Uterus (tissue), 2 donors: ENCODE measurements at regions not wholly inside any gene's neighbourhood (a gene's known extent, or its start where the extent isn't known, plus 50 kb on each side); places are given as distances from the start of the nearest gene placed in this dataset.

Experiments
- POLR2A ChIP-seq, 2 donors: fragments of 450-650 bp; IDR thresholded peaks; one replicate each; pipeline ENCODE4 v1.6.1; 2016; ENCODE audit warnings: antibody characterized with exemption in 2 of 2, mild to moderate bottlenecking in 1 of 2, moderate library complexity in 1 of 2
- TF ChIP-seq, protein P1 (sequence below), 4 experiments: fragments of 200-600 bp in 2 of 4; fragments of 450-650 bp in 2 of 4; sonication (generic) in 2 of 4; IDR thresholded peaks; one replicate each; pipeline ENCODE4 v1.5.1; 2016 to 2019; ENCODE audit warnings: antibody characterized with exemption in 4 of 4, mild to moderate bottlenecking in 2 of 4, moderate library complexity in 1 of 4

DNA sequence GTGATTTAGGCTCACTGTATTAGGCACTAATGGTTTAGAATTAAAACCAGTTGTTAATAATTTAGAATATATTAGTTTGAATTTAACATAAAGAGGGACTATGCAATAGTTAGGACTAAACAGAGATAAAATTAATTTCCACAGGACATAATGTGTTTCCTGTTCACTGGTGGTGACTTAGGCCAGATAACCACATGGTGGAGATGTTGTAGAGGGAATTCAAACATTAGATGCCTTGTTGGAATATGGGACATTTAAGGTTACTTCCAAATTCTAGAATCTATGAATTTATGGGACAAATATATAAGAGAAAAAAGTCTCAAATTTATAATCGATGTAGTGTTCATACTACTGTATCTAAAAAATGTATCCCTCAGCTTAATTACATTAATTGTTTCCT, 615.5 kb upstream of the KLHL1 start:
- TF ChIP-seq, protein P1, sequence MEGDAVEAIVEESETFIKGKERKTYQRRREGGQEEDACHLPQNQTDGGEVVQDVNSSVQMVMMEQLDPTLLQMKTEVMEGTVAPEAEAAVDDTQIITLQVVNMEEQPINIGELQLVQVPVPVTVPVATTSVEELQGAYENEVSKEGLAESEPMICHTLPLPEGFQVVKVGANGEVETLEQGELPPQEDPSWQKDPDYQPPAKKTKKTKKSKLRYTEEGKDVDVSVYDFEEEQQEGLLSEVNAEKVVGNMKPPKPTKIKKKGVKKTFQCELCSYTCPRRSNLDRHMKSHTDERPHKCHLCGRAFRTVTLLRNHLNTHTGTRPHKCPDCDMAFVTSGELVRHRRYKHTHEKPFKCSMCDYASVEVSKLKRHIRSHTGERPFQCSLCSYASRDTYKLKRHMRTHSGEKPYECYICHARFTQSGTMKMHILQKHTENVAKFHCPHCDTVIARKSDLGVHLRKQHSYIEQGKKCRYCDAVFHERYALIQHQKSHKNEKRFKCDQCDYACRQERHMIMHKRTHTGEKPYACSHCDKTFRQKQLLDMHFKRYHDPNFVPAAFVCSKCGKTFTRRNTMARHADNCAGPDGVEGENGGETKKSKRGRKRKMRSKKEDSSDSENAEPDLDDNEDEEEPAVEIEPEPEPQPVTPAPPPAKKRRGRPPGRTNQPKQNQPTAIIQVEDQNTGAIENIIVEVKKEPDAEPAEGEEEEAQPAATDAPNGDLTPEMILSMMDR (IDR thresholded peaks at IDR 0.05): no peak
- TF ChIP-seq POLR2A (IDR thresholded peaks at IDR 0.05): no peak
